Iris pigment epithelial cell (primary cell): ENCODE measurements at regions not wholly inside any gene's neighbourhood (a gene's known extent, or its start where the extent isn't known, plus 50 kb on each side); places are given as distances from the start of the nearest gene placed in this dataset.

Experiments
- DNase-seq: peaks from one replicate; pipeline ENCODE4 v3.0.0-alpha.2; 2011; ENCODE audit warnings: low read depth

GRCh38 chrX:131901546-131901945 is 121.6 kb upstream of the STK26 start:
- no peak for DNase-seq

DNA sequence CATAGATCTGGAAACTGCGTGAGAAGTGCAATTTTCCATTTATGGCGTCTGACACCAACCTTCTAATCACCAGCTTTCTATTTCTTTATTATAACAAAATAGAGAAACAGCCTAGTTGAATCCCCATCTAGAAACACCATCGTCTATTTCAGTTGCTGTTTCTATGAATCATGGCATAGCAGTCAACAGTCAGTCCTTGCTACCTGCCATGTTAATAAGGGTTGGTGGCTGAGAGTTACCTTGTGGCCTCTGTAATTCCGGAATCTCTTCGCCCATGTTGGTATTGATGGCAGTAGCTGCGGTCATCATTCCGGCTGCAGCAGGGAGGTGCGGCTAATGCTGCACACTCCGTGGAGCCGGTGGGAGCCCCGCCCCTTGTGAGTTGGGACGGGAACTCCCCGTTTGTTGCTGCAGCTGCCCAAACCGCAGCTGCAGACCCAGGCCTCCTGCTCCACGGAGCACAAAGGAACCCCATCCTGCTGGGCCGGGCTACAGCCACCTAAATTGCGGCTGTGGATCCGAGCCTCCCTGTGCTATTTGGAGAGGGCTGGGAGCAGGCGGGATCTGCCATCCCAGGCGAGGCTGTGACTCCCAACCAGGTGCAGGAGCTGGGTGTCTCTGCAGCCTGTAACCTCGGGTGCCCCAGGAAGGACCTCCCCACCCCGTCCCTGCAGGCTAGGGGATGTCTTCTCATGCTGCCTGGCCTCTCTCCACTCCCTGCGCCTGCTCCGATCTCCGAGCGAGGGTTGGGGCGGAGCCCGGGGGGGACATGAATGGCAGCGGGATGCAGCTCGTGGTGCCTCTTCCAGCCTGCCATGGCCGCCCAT is 115.4 kb upstream of the STK26 start:
- DNase-seq = no peak

GRCh38 chrX:131910586-131910985 is 112.5 kb upstream of the STK26 start:
- no peak for DNase-seq

DNA sequence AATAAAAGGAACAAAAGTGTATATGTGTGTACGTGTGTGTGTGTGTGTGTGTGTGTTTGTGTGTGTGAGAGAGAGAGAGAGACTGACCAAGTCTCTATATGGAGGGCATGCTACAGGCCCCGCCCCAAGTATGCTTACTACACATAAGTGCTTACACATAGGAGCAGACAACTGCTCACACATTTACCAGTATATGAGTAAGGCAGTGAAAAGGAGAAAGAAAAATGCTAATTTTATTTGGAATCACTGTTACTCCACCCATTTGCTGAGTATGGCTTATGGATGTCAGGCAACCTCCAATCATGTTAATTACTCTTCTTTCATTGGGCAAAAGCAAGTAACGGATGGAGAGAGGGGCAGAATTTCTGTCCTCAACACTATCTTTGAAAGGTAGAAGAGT is 107.6 kb upstream of the STK26 start:
- DNase-seq = no peak

- no peak for DNase-seq
Measured at GRCh38 chrX:131917588-131917987, 105.5 kb upstream of the STK26 start.

DNA sequence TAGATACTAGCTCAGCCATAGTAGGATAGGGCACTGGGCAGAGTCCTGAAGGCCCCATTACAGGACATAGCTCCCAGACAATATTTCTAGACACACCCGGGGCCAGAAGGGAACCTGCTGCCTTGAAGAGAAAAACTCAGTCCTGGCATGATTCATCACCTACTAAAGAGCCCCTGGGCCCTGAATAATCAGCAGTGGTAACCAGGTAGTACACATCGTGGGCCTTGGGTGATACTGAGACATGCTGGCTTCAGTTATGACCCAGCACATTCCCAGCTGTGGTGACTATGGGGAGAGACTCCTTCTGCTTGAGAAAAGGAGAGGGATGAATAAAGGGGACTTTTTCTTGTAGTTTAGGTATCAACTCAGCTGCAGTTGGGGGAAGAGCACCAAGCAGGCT is 104.3 kb upstream of the STK26 start:
- no peak for DNase-seq

DNA sequence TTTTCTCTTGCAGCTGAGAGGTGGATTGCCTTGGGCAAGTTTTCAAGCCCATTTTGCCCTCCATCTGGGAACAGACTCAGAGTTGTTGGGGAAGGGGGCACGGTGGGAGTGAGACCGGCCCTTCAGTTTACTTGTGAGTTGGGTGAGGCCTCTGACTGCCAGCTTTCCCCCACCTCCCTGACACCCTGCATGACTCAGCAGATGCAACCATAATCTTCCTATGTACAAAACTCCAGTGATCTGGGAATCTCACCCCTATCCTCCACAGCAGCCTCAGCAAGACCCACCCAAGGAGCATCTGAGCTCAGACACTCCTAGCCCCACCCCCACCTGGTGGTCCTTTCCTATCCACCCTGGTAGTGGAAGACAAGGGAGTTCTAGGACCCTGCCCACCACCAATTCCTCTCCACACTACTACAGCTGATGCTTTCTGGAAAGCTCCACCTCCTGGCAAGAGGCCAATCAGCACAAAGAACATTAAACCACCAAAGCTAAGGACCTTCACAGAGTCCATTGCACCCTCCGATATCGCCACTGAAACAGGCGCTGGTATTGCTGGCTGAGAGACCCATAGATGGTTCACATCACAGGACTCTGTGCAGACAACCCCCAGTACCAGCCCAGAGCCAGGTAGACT is 99.4 kb upstream of the STK26 start:
- no peak for DNase-seq

GRCh38 chrX:131938749-131939148 is 84.4 kb upstream of the STK26 start:
- DNase-seq = no peak

DNA sequence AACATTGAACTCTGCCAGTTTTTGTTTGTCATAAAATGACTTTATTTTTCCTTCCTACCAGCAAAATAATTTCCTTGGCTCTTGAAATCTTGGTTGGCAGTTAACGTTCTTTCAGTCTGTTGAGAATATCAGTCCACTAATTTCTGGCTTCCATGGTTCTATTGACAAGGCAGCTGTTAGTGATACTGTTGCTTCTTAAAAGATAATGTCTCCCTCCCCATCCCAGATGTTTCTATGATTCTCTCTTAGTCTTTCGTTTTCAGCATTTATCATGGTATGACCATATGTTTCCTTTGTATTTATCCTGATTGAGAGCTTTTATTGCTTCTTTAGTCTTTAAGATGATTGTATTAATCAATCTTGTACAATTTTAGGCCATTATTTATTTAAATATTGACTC is 81.1 kb upstream of the STK26 start:
- DNase-seq = no peak

GRCh38 chrX:131944936-131945902 is 77.9 kb upstream of the STK26 start:
- no peak for DNase-seq

DNA sequence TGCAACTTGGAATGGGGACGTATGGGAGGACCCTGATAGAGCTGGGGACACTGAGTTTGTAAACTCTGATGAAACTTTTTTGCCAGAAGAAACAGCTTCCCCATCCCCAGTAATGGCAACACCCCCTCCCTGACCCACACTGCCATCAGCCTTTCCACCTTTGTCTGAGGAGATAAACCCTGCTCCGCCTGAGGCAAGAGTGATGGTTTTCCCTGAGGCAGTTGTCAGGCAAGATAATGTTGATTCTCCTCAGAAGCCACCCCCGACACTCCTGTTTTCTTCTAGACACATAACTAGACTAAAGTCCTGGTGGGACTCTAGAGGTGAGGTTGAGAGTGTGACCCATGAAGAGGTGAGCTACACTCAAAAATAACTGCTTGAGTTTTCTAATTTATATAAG is 71.9 kb upstream of the STK26 start:
- DNase-seq = no peak

- no peak for DNase-seq
Measured at GRCh38 chrX:131955099-131955777, 67.9 kb upstream of the STK26 start.

GRCh38 chrX:131958724-131959123 is 64.4 kb upstream of the STK26 start:
- DNase-seq = no peak

DNA sequence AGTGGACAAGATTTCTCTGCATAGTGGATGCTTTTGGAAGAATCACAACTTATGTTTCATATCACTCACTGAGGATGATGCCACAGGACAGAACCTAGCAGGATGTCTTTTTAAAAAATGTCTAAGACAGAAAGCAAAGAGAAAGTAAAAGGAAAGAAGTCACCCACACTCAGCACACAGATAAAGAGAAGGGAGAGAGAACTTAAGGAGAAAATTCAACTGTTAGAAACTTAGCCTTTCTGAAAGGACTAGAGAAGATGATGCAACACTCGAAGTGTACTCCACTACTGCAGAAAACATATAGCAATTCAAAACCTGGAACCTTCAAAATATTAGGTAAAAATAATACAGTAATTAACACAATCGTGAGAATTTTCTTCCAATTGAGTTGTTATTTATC is 52.8 kb upstream of the STK26 start:
- DNase-seq = no peak
